GM19099 (cell line): ENCODE measurements at regions not wholly inside any gene's neighbourhood (a gene's known extent, or its start where the extent isn't known, plus 50 kb on each side); places are given as distances from the start of the nearest gene placed in this dataset.

ENCODE experiments used
- POLR2A ChIP-seq: IDR thresholded peaks from 3 replicates; pipeline ENCODE4 v1.6.1; 2011; ENCODE audit warnings: low read depth; ENCODE audit not compliant: insufficient read length; ENCODE audit errors: extremely low read depth

DNA sequence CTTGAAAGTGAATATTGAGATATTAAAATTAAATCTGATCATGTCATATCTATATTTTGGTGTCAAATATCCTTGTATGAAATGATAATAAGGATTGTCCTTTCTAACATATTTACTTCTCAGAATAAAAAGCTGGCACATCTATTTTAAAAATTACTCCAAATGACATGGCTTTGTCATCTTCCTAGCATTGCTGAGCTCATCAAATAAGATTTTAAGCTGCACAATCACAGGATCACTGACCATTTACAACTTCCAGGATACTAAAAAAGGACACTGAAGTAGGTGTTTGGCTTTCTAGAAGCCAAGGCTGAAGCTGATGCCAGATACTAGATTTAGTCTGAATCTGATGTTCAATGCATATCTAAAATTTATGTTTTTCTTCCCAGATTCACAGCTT lies 351.1 kb downstream of the BMP4 start:
- no peak for TF ChIP-seq POLR2A

DNA sequence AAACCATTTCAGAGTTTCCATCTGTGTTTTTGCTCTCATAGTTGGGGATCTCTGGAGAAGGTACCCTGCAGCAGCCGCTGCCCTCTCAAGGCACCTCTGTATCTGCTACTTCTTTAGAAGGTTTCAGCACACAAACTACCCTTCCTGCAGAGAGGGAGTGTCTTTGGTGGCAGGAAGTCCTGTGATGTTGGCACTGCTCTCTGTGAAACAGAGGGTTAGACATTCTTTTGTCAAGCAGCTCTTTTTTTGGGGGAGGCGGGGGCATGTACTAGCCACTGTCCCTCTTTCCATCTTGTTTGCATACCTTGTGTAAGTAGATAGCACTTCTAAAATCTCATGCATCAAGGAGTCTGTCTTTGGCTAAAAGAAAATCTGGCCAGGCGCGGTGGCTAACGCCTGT lies 352.6 kb downstream of the BMP4 start:
- TF ChIP-seq POLR2A: no peak

DNA sequence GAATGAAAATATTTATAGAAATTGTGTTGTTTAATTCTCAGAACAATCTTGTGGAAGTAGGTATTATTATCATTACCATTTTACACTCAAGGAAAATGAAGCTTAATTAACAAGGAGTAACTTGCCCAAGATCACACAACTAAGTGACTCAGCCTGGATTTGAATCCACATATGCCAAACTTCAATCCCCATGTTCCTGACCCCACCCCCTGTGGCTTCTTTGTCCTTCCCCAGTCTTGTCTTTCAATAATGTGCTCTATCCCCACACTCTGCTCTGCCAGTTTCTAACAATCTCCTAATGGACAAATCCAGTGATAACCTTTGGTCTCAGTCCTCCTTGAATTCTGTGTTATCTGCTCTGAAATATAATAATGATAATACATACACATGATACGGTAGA lies 355.2 kb downstream of the BMP4 start:
- TF ChIP-seq POLR2A: no peak

DNA sequence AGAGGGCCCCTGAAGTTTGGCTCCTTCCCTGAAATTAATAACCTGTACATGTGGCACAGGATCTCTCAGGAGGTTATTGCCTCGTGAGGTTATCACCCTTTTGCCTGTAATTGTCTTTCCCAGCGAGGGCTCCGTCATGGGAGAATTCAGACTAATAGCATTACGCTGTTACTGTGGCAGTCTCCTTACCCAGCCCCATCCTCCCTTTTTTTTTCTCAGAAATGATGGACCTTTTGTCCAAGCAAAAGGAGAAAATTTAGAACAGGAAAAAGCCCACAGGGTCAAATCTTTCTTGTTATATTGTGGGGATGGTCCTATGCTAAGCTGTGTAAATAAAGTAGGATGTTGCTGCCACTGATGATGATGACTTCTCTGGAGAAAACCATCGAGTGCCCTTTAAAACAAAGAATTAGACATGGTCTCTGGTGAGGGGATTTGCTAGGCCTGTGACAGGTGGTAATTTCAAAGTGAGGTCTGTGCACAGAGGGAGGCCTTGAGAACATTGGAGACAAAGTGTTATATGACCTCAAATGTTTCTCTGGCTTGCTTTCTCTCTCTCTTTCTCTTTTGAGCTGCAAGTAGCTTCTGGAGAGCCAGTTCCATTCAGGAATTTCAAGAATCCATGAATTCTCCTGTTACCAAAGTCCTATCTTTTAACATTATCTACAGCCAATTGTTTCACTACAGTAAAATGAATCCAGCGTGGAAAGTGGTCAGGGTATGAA lies 357.2 kb downstream of the BMP4 start:
- no peak for TF ChIP-seq POLR2A

DNA sequence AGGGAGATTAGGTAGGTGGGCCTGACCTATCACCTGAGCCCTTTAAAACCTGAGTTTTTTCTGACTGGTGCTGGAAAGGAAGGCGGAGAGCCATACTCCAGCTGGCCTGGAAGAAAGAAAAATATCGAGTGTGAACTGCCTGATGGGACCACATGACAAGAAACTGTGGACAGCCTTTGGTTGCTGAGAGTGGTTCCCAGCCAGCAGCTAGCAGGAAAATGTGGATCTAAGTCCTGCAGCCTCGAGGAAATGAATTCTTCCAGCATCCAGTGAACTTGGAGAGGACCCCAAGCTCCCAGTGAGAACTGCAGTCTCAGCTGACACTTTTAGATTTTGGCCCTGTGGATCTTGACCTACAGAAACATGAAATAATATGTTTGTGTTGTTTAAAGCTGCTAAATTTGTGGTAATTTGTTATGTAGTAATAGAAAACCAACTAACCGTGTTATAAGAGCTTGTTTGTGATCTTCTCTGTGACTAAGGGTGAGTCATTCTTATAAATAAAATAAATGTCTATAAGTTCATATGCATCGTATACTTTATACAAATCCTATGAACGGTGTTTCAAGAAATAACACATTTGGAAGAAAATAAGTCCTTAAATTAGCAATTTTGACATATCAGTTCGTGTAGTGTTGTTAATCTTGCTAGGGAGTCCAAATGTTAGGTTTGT lies 359.6 kb downstream of the BMP4 start:
- no peak for TF ChIP-seq POLR2A

DNA sequence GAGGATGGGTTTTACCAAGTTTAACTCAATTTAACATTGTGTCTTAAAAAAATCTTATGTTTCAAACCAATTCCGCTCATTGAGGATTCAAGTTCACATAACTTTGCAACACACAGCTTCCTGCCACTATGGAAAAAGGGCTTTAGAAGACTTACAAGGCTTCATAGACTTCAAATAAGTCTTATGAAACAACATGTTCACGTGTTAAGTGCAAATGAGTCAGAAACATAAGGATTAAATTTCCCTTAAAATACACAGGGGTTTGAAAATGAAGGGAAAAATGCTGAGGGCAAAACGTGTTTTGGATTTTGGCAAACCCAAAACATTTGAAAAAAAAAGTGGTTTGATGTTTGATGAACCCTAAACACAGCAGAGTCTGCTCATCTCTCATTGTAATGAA lies 364.8 kb downstream of the BMP4 start:
- no peak for TF ChIP-seq POLR2A

DNA sequence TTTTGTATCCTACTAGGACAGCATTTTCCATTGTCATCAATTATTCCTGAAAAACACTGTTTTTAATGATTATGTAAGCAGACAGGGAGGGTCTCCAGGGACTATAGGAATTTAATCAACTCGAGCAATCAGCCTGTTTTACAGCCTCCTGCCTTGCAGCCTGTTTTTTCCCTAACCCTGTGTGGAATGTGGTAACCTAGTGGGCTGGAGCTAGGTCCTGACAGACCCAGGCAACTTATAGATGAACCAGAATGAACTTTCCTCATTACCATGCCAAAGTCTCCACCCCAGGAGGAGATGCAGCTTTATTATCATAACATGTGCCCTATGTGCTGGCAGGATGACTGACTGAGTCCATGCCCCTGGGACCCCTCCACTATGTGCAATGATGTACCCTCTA lies 375.1 kb downstream of the BMP4 start:
- TF ChIP-seq POLR2A: no peak

DNA sequence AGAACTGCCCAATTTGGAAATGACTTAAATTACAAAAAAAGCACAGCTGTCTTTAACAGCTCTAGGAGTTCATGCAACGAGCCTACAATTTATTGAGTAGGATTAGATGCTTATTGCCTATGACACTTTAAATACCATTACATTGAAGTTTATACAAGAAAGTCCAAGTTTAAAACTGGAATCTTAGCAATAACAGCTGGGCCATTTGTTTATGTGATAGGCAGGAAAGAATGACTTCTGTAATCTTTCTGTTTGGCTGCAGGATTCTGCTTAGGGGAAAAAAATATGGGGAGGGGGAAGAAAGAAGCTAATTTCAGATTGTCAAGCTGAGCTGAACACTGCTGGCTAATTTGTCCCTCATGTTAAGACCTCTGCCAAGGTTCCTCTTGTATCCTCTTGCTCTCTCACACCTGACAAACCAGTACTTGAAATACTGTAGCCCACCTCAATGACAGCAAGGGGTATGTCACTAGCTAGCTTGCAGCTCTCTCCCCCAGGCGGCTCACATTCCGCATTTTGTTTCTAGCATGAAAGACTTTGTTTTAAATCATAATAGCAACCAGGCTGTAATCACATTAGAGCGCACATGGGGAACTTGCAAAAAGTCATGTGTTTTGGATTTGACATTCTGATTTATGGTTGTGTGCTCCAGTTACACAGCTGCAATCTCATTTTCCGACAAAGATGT lies 384.8 kb downstream of the BMP4 start:
- TF ChIP-seq POLR2A: no peak

DNA sequence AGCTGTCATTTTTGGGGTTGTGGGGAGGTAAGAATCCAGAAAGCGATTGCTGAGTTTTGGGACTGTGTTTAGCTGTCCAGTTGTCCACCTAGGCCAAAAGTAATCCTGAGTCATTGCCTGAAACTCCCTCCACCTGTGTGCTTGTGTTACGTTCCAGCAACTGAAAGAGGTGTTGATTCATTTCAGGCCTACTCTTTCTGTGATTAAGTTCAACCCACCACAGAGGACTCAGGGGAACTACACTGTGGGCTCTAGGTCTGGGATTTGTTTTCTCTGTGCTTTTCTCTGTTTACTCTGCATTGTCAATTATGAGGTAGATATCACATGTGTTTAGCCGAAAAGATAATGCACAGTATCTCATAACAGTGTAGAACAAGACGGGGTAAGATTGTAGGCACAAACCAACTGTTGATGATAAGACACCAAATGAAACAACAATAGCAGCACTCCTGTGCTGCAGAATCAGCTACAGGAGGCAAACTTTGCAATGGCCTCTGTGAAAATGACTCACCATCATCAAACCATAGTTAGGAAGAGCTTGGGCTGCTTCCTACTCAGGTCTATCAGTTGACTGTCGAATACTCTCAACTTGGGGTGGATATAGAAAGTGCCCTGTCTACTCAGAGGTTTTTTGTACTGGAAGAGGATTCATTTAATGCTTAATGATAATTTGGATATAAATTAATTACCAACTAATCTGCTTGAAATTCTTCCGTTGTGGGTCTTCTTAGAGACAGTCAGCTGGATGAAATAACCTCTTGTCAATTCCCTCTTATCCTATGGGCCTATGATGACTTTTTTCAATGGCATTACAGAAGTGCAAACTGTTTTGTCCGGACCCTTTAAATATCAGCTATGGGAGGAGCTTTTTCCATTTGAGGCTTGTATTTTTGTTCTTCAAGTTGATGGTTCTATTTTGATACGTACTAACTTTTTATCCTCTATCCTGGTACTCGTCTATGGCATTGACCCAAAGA lies 385.9 kb downstream of the BMP4 start:
- TF ChIP-seq POLR2A: no peak

DNA sequence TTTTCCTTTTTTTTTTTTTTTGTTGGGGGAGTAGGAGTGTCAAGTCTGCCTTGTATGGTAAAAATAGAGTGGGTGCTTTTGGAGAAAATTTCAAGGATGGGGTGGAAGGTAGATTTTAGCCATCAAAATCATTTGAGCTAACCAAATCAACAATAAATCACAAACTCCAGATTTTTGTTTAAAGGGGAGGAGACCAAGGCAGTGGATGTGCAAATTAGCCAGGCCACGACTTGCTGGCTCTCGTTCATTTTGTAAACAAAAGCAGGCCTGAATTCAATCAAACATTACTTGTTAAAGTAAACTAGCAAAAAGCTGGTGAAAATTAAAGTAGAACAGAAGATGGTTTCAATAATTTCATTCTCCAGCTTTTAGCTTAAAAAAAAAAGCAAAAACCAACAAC lies 387.2 kb downstream of the BMP4 start:
- TF ChIP-seq POLR2A: no peak

DNA sequence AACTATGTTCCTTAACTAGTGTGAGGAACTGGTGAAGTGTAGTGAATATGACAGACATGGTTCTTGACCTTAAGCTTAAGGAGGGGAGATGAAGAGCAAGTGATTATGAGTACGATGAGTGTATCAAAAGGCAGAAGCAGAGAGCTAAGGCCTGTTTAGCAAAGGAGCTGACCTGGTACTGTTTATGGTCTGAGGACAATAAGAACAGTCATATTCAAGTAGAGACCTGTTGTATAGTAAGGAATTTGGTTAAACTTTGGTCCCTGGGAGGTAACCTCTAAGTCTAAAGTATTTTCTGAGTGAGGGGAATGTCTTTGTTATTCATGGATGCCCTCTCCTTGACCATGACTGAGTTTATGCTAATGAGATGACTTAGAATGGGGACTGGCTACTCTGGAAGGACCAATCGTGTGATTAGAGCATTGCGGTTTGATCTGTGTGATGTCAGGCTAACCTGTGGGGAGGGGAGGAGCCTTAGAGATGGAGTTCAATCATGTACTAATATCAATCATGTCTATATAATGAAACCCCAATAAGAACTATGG lies 389.3 kb downstream of the BMP4 start:
- no peak for TF ChIP-seq POLR2A

DNA sequence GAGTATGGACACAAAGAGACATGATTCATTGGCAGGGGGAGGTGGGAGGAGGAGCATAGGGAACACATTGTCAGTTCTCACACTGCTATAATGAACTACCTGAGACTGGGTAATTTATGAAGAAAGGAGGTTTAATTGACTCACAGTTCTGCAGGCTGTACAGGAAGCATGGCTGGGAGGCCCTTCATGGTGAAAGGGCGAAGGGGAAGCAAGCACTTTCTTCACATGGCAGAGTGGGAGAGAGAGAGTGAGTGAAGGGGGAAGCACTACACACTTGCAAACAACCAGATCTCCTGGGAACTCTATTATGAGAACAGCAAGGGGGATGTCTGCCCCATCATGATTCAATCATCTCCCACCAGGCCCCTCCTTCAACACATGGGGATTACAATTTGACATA lies 391.8 kb downstream of the BMP4 start:
- TF ChIP-seq POLR2A: no peak

DNA sequence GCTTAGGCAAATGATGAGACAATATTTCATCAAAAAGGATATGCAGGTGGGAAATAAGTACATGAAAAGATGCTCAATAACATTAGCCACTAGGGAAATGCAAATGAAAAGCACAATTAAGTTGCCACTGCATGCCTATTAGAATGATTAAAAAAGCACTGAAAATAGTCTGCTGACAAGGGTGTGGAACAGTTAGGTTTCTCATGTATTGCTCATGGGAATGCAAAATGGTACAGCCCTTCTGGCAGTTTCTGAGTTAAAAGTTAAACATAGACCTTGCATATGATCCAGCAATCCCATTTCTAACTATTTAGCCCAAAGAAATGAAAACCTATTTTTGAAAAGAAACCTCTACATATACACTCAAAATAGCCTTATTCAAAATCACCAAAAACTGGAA lies 393.0 kb downstream of the BMP4 start:
- no peak for TF ChIP-seq POLR2A

DNA sequence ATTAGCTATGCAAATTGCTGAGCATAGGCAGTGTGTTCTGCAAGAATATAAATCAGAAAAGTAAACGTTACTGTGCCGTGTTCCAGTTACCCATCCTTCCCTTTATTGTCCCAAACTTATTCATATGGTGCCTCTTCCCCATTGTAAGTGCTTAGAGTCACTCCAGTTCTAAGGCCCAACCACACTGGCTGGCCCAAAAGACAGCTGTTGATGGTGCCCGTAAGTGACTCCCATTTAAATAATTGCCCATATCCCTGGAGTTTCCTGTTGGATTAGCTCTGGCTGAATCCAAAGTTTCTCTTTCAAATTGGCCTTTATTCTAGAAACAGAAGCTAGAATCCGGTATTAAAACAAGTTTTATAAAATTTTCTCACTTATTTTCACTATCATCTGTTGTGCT lies 400.1 kb upstream of the DDHD1 start:
- no peak for TF ChIP-seq POLR2A

DNA sequence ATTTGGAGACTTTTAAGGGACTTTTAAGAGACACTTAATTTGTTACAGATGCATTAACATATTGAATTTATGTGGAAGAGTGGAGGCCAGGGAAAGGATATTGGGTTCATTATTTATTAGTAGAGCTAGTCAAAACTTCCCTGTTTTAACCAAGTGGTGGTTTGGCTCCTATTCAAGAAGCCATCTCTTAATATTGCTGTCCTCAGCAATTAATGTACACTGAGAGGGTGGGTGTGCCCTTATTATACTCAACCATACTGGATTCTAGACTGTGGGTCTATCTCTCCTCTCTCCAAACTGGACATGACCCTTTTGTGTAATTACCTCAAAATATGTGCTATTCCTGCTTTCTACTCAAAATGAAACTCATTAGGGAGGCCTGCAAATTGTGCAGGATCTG lies 398.7 kb upstream of the DDHD1 start:
- TF ChIP-seq POLR2A: no peak
